Tibial nerve (tissue), 4 donors: ENCODE measurements at regions not wholly inside any gene's neighbourhood (a gene's known extent, or its start where the extent isn't known, plus 50 kb on each side); places are given as distances from the start of the nearest gene placed in this dataset.

Source experiments
- EP300 ChIP-seq, 2 donors: sonication (generic); formaldehyde crosslinking; IDR thresholded peaks; one replicate each; pipeline ENCODE4 v1.6.1; 2017; ENCODE audit warnings: antibody characterized with exemption in 2 of 2, mild to moderate bottlenecking in 1 of 2
- POLR2A ChIP-seq, 2 donors: fragments of 450-650 bp; IDR thresholded peaks; one replicate each; pipeline ENCODE4 v1.6.1; 2017; ENCODE audit warnings: antibody characterized with exemption in 2 of 2, mild to moderate bottlenecking in 2 of 2, moderate library complexity in 2 of 2
- TF ChIP-seq, protein P1 (sequence below), 5 experiments: fragments of 200-600 bp in 3 of 5; fragments of 450-650 bp in 2 of 5; sonication (generic) in 3 of 5; IDR thresholded peaks; one replicate each; pipeline ENCODE4 v1.5.1; 2016 to 2019; ENCODE audit warnings: antibody characterized with exemption in 5 of 5, mild to moderate bottlenecking in 3 of 5, moderate library complexity in 2 of 5

GRCh38 chr10:30784897-30785605 lies 155.5 kb upstream of the LYZL2 start:
- TF ChIP-seq EP300 (IDR thresholded peaks at IDR 0.05) (peak; percentile 36 to 77), POLR2A (IDR thresholded peaks at IDR 0.05) (peak in 1 of 2 donors; percentile 42)
- TF ChIP-seq, protein P1, sequence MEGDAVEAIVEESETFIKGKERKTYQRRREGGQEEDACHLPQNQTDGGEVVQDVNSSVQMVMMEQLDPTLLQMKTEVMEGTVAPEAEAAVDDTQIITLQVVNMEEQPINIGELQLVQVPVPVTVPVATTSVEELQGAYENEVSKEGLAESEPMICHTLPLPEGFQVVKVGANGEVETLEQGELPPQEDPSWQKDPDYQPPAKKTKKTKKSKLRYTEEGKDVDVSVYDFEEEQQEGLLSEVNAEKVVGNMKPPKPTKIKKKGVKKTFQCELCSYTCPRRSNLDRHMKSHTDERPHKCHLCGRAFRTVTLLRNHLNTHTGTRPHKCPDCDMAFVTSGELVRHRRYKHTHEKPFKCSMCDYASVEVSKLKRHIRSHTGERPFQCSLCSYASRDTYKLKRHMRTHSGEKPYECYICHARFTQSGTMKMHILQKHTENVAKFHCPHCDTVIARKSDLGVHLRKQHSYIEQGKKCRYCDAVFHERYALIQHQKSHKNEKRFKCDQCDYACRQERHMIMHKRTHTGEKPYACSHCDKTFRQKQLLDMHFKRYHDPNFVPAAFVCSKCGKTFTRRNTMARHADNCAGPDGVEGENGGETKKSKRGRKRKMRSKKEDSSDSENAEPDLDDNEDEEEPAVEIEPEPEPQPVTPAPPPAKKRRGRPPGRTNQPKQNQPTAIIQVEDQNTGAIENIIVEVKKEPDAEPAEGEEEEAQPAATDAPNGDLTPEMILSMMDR (IDR thresholded peaks at IDR 0.05) = peak in 2 of 5 experiments; percentile 6 to 20
